C1 segment of cervical spinal cord (tissue), 14 donors: ENCODE measurements at regions not wholly inside any gene's neighbourhood (a gene's known extent, or its start where the extent isn't known, plus 50 kb on each side); places are given as distances from the start of the nearest gene placed in this dataset.
"Not testable (repeated sequence)": the region's sequence is repeated elsewhere in the genome, so short reads cannot be mapped to it uniquely, and the experiment has no call there.

Experiments
- DNase-seq, 14 donors: peaks; one replicate each; lab custom pipeline; 2025; lab: John Stamatoyannopoulos, UW

DNA sequence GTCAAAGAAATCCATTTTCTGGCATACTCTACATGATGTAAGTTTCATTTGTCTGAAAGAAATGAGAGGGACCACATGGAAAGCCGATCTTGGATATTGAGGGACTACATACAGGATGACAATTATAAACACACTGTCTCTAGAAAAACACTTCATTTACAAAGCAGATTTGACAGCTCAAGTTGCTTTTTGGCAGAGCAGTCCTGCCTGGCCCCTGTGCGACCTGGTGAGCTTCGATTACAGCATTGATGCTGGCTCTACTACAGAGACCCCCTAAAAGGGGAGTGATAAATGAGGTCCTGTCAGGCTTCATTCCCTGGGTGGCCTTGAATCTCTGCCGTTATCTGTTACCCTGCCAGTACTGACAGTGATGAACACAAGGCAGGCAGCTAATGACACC lies 215.2 kb upstream of the NOCT start:
- DNase-seq = no peak

GRCh38 chr4:138798404-138798803 lies 217.2 kb upstream of the NOCT start:
- no peak for DNase-seq

GRCh38 chr4:138797646-138798045 lies 217.9 kb upstream of the NOCT start:
- no peak for DNase-seq

- DNase-seq = no peak
Measured at GRCh38 chr4:138796761-138797160, 218.8 kb upstream of the NOCT start.

GRCh38 chr4:138790706-138791340 lies 224.8 kb upstream of the NOCT start:
- no peak for DNase-seq

GRCh38 chr4:138789796-138790195 lies 225.8 kb upstream of the NOCT start:
- DNase-seq = no peak

DNA sequence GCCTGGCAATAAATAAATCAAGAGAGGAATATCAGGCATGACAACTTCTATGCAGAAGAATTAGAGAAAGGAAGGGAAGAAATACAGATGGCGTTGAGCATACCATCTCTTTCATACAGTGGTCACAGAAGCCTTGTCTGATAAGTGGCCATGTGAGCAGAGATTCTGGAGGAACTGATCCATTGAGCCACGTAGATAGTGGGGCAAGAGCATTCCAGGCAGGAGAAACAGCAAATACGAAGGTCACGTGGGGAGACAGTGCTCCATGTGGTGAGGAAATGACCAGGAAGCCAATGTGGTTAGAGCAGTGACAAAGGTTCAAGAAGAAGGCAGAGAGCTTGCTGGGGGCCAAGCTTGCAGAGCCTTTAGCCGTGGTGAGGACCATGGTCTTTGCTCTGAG lies 226.7 kb upstream of the NOCT start:
- no peak for DNase-seq

DNA sequence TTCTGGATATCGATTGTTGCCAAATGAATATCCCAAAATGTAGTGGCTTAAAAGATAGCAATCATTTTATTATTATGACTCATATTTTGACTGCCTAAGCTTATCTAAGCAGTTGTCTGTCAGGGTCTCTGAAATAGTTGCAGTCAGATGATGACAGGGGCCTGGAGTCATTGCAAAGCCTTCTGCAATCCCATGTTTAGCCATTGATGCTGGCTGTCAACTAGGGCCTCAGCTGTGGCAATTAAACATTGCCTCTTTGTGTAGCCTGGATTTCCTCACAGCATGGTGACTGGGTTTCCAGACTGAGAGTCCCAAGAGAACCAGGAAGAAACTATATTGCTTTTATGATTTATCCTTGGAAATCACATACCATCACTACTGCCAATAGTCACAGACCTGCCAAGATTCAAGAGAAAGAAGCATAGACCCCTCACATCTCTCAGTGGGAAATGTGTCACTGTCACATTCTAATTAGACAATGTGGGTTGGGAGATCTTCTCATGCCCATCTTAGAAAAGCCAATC lies 227.3 kb upstream of the NOCT start:
- DNase-seq = no peak

DNA sequence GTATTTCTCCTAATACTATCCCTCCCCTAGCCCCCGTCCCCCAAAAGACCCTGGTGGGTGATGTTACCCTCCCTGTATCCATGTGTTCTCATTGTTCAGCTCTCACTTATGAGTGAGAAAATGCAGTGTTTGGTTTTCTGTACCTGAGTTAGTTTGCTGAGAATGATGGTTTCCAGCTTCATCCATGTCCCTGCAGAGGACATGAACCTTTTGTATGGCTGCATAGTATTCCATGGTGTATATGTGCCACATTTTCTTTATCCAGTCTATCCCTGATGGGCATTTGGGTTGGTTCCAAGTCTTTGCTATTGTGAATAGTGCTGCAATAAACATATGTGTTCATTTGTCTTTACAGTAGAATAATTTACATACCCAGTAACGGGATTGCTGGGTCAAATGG lies 235.8 kb upstream of the NOCT start:
- not testable (repeated sequence) for DNase-seq

GRCh38 chr4:138775890-138776289 lies 239.7 kb upstream of the NOCT start:
- DNase-seq = peak in 5 of 14 donors; percentile 2 to 31 (median 19)

DNA sequence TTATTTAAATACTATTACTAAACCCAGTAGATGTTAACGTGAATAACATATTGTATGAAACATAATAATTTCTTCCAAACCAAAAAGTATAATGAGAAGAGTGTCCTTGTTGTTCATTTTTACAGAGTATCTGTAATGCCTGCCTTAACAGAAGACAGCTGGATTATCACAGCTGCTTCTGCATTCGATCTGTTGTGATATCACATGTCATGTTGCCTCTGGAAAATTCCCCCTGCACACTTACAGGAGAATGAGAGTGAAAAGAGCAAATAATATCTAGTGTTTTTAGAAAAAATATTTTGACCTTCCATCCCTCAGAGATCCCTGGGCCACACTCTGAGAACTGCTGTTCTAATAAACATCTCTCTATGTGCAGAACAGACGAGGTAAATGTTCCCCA lies 240.1 kb upstream of the NOCT start:
- DNase-seq = no peak

DNA sequence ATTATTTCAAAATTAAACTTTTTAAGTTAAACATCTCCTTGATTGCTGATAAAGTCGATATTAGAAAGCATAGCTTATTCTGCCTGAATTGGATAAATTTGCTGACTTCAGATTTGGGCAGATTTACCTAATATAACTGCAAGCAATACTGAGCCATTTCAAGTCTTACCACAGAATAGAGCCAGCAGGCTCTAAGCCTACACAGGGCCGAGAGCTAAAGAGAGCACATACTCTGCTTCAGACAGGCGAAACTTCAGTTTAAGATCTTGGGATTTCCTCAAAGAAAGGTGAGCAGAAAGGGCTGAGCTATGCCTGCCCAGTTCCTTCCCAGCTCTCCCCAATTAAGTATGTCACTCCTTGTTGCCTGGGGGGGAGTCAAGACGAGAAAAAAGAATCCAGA lies 240.6 kb upstream of the NOCT start:
- no peak for DNase-seq

DNA sequence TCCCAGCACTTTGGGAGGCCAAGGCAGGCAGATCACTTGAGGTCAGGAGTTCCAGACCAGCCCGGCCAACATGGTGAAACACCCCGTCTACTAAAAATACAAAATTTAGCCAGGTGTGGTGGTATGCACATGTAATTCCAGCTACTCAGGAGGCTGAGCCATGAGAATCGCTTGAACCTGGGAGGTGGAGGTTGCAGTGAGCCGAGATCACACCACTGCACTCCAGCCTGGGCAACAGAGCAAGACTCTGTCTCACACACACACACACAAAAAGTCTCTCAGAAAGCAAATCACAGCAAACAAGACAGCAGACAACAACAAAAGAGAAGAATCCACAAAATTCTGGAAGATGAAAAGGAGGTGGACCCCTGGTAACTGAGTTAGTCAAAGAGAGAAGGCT lies 241.5 kb upstream of the NOCT start:
- DNase-seq = not testable (repeated sequence)

- DNase-seq = no peak
Measured at GRCh38 chr4:138773321-138773720, 242.3 kb upstream of the NOCT start.

DNA sequence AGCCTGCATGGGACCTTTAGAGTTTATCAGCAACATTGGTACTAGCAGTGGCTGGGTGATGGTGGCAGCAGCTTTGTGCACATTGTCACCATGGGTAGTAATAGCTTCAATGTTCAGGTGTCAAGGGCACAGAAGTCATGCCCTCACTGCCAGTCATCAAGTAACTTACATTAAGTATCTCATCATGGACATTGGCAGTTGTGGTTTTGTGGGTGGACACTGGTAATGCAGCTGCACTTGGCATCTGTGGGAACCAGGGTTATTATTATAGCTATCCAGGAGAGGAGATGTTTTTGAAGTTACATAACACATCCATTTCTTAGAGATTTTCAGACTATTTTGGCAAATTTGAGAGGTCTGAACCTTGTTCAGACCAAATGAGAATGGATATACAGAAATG lies 243.2 kb upstream of the NOCT start:
- DNase-seq = no peak

DNA sequence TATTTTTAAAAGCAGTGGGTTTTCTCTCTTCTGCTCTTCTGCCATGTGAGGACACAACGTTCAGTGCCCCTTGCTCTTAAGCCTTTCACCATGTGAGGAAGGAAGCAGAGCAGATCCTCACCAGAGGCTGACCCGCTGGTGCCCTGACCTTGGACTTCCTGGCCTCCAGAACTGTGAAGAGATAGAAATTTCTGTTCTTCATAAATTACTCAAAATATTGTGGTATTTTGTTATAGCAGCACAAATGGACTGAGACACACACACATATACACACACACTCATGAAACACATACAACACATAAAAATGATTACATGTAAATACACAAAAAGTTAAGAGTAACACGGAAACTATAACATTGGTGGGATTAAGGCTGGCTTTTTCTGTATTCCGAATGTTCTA lies 244.8 kb upstream of the NOCT start:
- DNase-seq = no peak

GRCh38 chr4:138766332-138766731 lies 249.2 kb upstream of the NOCT start:
- DNase-seq = no peak

DNA sequence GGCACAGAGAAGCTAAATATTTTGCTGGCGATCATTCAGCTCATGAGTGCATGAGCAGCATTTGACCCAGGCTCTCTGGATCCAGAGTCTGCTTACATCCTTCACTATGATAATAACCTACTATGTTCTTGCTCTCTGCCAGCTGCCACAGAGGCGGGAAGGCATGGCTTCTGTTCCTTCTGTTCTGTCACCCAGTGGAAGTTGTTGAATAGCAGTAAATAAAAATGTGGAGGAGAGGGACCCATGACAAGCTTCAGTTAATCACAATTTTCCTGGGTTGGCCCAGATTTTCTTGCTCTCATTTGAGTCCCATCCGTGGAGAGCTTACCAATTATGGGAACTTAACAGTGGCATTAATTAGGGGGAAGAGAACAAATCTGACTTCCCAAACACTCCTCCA lies 250.1 kb upstream of the NOCT start:
- no peak for DNase-seq

- DNase-seq = no peak
Measured at GRCh38 chr4:138761638-138762220, 253.9 kb upstream of the NOCT start.

DNA sequence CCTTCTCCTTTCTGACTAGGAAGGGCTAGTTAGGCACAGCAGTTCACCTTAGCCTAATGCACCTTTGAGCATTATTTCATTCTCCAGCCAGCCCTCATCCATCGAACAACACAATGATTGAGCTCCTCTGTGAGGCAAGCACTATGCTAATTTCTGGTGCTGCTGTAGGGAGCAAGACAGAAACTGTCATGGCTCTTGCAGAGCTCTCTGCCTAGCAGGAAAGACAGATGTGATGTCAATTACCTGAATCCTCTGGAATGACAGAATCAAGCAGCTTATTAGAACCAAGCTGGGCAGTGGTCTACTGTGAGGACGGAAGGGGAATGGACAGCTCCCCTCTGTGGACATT lies 256.1 kb upstream of the NOCT start:
- DNase-seq = no peak

DNA sequence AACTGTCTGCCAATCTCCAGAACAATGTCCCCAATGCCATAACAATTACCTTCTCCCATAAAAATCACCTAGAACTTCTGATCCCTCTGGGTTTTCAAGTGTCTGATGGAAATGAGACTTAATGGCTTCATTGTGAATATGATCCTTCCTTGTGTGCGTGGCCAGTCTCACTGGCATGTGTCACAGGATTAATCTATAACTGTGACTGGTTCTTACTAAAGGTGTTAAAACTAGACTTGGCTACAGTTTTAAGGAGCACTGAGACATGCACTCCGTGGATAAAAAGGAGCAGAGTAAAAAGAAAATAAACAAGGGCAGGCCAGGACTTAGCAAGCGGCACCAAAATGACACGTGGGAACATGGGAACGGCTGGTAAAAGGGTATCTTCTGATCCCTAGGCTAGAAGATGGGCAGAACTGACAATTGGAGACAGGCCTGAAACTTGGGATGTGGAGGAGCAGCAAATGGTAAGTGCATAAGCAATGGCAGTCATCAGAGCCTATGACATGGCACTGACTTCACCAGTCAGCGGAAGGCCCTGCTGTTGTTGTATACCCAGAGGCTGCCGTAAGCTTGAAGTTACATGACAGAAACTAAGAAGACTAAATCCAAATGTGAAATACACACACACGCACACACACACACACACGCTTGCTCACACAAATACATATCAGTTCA lies 256.6 kb upstream of the NOCT start:
- no peak for DNase-seq

GRCh38 chr4:138758196-138758595 lies 257.4 kb upstream of the NOCT start:
- DNase-seq = no peak

DNA sequence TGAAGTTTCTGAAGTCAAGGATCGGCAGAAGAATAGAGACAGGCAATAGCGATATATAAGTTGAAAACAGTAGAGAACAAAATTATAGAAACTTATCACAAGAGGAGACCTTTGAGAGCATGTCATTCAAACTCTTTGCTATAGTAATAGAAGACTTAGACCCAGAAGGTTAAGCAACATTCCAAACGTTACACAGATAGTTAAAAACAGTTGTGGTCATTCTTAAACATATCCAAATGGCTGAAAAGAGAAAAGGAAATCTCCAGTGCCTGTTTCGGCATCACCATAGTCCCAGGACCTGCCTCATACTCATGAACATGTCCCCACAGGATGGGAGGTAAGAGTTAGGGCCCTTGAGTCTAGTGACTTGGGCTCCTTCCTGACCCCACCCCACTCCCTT lies 258.1 kb upstream of the NOCT start:
- DNase-seq = no peak
